GM12865 (cell line): ENCODE measurements at regions not wholly inside any gene's neighbourhood (a gene's known extent, or its start where the extent isn't known, plus 50 kb on each side); places are given as distances from the start of the nearest gene placed in this dataset.

Experiments
- DNase-seq: peaks from one replicate; pipeline ENCODE4 v3.0.0; 2010; ENCODE audit warnings: low read depth
- H3K4me3 ChIP-seq: 2 replicates; pipeline ENCODE4 v1.5.1; 2011; ENCODE audit warnings: mild to moderate bottlenecking, low read depth, low read length, control low read depth
- CTCF ChIP-seq: IDR thresholded peaks from 2 replicates; pipeline ENCODE4 v1.5.1; 2011; ENCODE audit warnings: low read length, control low read depth, low read depth, inconsistent platforms; ENCODE audit not compliant: insufficient read depth; ENCODE audit errors: missing control alignments

GRCh38 chr20:63072231-63072791 is 65.5 kb upstream of the BHLHE23 start:
- no peak for DNase-seq
- no peak overlapping the region for H3K4me3 ChIP-seq

DNA sequence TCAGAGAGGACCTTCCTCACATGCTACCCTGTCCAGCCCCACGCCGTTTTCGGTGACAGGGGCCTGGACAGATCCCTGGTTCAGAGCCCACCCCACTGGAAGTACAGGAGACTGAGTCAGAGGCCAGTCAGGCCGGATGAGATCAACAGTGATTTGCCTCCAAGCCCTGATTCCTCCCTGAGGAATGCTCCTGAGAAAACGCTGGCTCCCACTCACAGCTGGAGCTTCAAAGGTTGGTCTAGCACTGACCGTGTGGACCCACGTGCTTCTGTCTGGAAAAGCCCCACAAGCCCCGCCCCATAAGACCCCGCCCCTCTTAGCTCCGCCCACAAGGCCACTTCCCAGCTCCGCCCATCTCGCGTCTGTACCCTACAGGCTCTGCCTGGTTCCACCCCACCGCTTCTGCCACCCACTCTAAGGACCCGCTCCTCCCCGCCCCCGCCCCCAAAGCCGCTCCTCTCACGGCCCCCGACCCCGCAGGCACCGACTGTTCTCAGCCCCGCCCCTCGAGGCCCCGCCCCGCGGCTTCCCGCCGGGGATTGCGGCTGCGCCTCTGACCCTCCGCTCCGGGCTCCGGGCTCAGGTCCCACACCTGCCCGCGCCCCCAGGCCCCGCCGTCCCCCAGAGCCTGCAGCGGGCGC is 64.9 kb upstream of the BHLHE23 start:
- no peak for TF ChIP-seq CTCF
- DNase-seq = no peak
- no peak overlapping the region for H3K4me3 ChIP-seq

More at GRCh38 chr20:63072231-63072791, 65.5 kb upstream of the BHLHE23 start:
- TF ChIP-seq CTCF = no peak

DNA sequence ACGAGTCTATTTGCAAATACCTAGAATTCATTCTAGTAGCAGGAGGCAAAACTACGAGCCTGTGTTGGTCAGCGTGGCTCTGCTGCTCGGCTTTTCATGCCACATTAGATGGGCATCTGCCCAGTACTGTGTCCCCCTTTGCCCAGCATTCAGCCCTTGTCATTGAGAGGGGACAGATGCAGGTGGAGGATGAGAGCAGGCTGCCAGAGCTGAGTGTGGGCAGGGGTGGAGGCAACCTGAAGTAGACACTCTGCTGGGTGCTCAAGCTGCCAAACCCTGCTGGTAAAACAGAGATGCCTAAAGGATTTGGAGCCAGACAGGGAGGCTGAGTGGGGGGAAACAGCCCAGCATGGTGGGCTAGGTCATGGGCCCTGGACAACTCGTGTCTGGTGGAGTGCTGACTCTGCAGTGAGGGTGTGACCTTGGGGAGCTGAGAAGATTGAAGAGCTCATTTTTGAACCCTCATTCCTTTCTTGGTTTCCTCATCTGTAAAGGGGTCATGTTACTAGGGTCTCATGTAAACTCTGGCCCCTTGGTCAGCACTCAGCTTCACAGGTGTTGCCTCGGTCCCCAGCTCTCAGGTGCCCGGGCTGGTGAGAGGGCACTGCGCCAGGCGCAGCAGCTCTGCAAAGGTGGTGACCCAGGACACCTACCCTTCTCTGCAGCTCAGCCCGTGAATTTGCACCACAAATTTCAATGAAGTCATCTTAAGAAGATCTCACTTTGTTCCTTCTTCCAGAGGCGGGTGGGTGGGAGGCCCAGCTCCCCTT is 64.2 kb upstream of the BHLHE23 start:
- no peak for DNase-seq
- H3K4me3 ChIP-seq = no peak overlapping the region
- no peak for TF ChIP-seq CTCF

DNA sequence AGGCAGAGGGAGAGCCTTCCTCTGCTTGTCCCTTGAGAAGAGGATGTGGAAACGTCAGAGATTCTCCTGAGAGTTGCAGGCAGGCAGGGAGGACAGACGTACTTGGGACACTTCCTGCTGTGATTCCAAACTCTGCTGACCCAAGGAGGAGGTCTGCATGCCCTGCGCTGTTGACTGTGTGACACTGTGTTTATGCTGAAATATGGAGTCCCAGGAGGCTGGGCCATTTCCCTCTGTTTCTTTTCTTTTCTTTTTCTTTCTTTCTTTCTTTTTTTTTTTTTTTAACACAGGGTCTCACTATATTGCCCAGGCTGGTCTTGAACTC is 63.5 kb upstream of the BHLHE23 start:
- DNase-seq = no peak
- no peak overlapping the region for H3K4me3 ChIP-seq
- TF ChIP-seq CTCF = no peak

DNA sequence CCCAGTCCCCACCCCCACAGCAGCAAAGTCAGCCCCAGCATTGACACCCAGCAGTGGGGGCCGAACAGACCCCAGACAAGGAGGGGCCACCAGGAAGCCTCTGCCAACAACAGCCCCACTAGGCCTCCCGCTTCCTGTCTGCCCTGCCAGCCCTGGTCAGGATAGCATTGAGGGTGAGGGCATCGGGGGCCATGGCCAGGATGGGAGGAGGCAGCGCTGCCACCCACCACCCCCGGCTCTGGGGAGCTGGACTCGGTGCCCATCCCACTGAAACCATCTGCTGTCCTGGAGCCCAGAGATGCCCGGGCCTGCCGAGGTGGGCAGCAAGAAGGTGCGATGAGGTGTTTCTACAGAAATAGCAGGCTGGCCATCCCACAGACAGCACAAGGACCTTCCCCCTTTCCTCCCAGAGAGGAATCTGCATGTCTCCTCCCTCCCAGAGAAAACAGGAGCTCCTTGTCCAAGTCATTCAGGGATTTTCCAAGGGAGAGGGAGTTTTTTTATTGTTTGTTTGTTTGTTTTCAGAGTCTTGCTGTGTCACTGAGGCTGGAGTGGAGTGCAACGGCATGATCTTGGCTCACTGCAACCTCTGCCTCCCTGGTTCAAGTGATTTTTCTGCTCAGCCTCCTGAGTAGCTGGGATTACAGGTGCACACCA is 62.1 kb upstream of the BHLHE23 start:
- no peak for DNase-seq
- TF ChIP-seq CTCF = no peak
- H3K4me3 ChIP-seq = no peak overlapping the region

GRCh38 chr20:63067721-63068560 is 61.2 kb upstream of the BHLHE23 start:
- TF ChIP-seq CTCF = no peak
- no peak overlapping the region for H3K4me3 ChIP-seq
- DNase-seq = no peak
